OCI-LY7 (cell line): ENCODE measurements at regions not wholly inside any gene's neighbourhood (a gene's known extent, or its start where the extent isn't known, plus 50 kb on each side); places are given as distances from the start of the nearest gene placed in this dataset.

Experiments used
- EZH2phosphoT487 ChIP-seq: fragments of 200-600 bp; sonication (generic); IDR thresholded peaks from 2 replicates; pipeline ENCODE4 v1.6.1; 2018; ENCODE audit warnings: low read depth, borderline replicate concordance, mild to moderate bottlenecking, mixed run types, antibody characterized with exemption, low read length, moderate library complexity, mixed read lengths
- TF ChIP-seq, protein P1 (sequence below): fragments of 200-600 bp; sonication (generic); conservative IDR thresholded peaks from 2 replicates; pipeline ENCODE4 v1.5.1; 2014; ENCODE audit warnings: mild to moderate bottlenecking, antibody characterized with exemption, low read length, moderate library complexity, mixed read lengths

DNA sequence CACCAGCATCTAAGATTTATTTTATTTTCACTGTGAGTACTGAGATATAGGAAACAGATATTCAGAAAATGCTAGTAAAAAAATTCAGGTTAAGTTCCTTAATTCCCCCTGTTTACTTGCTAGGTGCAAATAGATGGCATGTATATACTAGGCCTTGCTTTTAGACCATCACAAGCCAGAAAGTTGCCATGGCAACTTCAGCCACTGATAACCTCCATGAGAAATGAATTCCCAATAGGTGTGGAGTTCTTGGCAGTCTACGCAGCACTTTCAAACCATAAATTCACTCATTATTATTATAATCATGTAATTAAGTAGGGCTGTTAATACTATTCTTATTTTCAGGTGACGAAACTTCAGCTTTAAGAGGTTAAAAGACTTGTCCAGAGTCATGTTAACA is 251.6 kb upstream of the TFAP2D start:
- TF ChIP-seq, protein P1, sequence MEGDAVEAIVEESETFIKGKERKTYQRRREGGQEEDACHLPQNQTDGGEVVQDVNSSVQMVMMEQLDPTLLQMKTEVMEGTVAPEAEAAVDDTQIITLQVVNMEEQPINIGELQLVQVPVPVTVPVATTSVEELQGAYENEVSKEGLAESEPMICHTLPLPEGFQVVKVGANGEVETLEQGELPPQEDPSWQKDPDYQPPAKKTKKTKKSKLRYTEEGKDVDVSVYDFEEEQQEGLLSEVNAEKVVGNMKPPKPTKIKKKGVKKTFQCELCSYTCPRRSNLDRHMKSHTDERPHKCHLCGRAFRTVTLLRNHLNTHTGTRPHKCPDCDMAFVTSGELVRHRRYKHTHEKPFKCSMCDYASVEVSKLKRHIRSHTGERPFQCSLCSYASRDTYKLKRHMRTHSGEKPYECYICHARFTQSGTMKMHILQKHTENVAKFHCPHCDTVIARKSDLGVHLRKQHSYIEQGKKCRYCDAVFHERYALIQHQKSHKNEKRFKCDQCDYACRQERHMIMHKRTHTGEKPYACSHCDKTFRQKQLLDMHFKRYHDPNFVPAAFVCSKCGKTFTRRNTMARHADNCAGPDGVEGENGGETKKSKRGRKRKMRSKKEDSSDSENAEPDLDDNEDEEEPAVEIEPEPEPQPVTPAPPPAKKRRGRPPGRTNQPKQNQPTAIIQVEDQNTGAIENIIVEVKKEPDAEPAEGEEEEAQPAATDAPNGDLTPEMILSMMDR: no peak
- TF ChIP-seq EZH2phosphoT487: no peak
